Stomach (tissue), 4 donors: ENCODE measurements at regions not wholly inside any gene's neighbourhood (a gene's known extent, or its start where the extent isn't known, plus 50 kb on each side); places are given as distances from the start of the nearest gene placed in this dataset.
"Not testable (repeated sequence)": the region's sequence is repeated elsewhere in the genome, so short reads cannot be mapped to it uniquely, and the experiment has no call there.

Source experiments
- CTCF ChIP-seq, 7 experiments: fragments of 450-650 bp in 4 of 7; fragments of 200-600 bp in 3 of 7; sonication (generic) in 3 of 7; IDR thresholded peaks; one replicate each; pipeline ENCODE4 v1.5.1; 2016 to 2019; ENCODE audit warnings: antibody characterized with exemption in 7 of 7, control low read depth in 2 of 7, mild to moderate bottlenecking in 1 of 7
- EP300 ChIP-seq: sonication (generic); formaldehyde crosslinking; IDR thresholded peaks from one replicate; pipeline ENCODE4 v1.6.1; 2017; ENCODE audit warnings: antibody characterized with exemption
- POLR2A ChIP-seq, 4 donors: fragments of 450-650 bp; IDR thresholded peaks; one replicate each; pipeline ENCODE4 v1.6.1; 2016; ENCODE audit warnings: antibody characterized with exemption in 4 of 4, control low read depth in 2 of 4, mild to moderate bottlenecking in 1 of 4, moderate library complexity in 1 of 4
- POLR2AphosphoS5 ChIP-seq, 3 donors: sonication (generic); formaldehyde crosslinking; IDR thresholded peaks; one replicate each; pipeline ENCODE4 v1.6.1; 2016; ENCODE audit warnings: antibody characterized with exemption in 3 of 3

- not testable (repeated sequence) for TF ChIP-seq CTCF (IDR thresholded peaks at IDR 0.05); POLR2A (IDR thresholded peaks at IDR 0.05); EP300; POLR2AphosphoS5 (IDR thresholded peaks at IDR 0.05)
Observed at GRCh38 chr3:78266550-78266949, 1226.7 kb downstream of the ROBO2 start.
